Stimulated activated CD8-positive, alpha-beta memory T cell treated with anti-CD3 and anti-CD28 coated beads, Interleukin-4, amount 100 ng/mL, for 1 hour (primary cell): ENCODE measurements at regions not wholly inside any gene's neighbourhood (a gene's known extent, or its start where the extent isn't known, plus 50 kb on each side); places are given as distances from the start of the nearest gene placed in this dataset.
"Not testable (repeated sequence)": the region's sequence is repeated elsewhere in the genome, so short reads cannot be mapped to it uniquely, and the experiment has no call there.

Experiments
- DNase-seq, 2 donors: peaks; one replicate each; pipeline ENCODE4 v3.0.0-alpha.2; 2020; ENCODE audit warnings: low read depth in 2 of 2, low spot score in 1 of 2

DNA sequence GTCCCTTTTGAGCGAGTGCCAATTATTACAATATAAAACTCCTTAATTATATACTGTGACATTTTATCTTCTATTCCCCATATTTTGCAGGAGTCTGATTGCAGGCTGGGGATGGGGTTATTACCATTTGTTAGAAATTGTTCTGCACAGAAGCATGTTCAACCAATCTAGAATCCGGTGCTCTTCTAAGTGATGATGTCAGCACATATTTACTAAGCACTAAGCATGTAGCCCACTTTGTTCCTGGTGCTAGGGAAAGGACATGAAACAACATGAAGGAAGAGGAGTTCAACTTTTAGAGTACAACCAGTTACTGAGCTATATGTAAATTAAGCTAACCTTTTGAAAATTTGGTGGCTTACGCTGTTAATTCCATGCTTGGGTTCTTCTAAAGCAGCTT, 52.8 kb upstream of the IL1RAPL2 start:
- DNase-seq: no peak

DNA sequence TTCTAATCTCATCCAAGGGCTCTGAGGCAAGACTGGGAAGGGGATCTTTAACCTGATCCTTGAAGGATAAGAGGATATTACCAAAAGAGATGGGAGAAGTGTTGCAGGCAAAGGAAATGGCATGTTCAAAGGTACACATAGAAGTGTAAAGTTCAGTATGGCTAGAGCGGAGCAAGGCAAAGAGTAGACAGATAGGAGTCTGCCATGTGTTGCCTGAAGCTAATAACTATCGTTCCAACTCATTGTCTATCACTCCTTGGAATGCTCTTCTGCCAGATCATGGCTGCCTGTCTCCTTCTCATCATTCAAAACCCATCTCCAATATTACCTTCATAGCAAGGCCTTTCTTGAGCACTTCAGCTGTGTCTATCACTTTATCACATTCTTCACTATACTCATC, 55.2 kb upstream of the IL1RAPL2 start:
- no peak for DNase-seq

DNA sequence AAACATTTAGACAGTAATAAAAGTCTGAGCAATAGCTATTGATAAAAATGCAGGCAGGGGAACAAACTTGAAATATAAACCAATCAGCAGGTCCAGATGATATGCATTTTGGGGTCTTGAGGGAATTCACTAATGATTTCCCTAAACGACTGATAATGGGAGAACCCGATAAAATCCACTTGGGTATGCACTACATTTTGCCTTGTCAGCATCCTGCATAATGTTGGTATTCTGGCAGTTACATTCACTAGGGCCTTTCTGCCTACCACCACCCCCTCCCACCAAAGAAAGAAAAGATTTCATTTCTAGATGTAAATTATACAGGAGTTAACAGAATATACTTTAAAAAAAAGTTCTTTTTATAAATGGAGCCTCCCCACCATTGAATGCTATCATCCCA, 63.5 kb upstream of the IL1RAPL2 start:
- no peak for DNase-seq

DNA sequence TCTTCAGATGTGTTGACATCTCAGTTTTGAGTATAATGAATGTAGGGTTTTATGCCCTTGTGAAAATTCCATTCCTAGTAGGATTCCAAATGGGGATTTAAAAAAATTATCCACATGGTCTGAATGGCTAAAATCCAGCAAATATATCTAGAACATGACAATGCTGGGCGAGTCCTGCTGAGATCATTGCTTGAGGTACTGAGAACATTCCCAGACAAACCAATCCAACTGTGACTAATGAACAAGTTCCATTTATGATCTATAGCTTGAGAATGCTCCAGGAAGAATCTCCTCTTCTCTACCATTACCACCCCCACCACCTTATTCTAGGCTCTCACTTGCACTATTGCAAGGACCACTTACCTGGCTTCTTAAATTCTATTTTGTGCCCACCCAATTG, 77.2 kb upstream of the IL1RAPL2 start:
- no peak for DNase-seq

DNA sequence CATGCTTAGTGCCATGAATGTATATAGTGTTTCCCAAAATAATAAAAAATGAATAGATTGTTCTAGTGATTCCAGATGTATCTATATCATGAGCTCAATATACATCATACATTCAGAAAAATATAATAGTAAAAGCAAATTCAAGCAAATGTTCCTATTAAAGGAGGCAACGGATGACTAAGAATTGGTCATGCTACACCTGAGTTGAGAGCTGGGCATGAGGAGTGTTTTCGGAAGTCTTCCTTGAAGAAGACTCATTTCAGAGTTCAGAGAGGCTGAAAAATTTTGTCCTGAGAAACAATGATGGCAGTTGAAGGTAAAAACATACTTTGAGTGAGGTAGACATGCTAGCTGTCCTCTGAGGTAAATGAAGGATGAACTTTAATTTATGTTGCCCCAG, 79.3 kb upstream of the IL1RAPL2 start:
- DNase-seq: no peak

DNA sequence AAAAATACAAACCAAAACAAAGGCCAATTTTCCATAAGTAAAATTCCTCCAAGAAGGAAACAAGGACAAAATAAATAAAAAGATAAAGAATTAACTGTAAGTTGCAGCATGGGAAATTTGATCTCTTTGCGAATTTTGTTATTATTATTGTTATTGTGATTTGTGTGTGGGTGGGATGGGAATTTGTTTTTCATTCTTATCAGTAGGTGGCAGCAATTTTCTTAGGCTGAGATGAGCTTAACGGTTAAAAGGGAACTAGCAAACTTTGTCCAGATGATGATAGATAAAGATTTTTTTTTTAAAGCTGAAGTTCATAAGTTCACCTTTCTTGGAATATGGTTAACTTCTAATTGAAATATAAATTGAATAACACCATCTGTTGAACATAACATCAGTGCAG, 83.2 kb upstream of the IL1RAPL2 start:
- no peak for DNase-seq

DNA sequence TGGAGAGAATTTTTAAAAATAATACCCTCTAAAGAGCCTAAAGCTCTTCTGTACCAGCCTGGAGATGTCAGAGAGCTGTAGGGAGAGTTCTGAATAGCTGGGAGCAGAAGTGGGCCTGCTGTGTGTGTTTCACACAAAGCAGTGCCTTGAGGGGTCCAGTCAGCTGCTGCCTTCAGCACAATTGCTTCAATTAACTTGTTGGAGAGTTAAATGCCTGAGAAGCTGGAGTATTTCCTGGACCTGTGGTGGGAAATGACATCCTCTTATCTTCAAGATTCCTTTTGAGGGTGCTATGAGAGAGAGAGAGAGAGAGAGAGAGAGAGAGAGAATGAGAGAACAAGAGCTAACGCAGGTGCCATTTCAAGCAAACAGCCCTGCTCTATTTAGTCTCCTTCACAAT, 96.2 kb upstream of the IL1RAPL2 start:
- no peak for DNase-seq

DNA sequence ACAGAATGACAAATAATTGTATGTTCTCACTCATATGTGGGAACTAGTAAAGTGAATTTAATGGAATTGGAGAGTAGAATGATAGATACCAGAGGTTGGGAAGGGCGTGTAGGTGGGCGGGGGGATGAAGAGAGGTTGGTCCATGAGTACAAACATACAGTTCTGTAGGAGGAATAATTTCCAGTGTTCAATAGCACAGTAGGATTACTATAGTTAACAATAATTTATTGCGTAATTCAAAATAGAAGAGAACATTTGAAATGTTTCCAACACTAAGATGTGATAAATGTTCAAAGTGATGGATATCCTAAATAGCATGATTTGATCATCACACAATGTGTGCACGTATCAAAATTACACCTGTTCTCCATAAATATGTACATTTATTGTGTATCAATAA, 106.2 kb upstream of the IL1RAPL2 start:
- DNase-seq: no peak

DNA sequence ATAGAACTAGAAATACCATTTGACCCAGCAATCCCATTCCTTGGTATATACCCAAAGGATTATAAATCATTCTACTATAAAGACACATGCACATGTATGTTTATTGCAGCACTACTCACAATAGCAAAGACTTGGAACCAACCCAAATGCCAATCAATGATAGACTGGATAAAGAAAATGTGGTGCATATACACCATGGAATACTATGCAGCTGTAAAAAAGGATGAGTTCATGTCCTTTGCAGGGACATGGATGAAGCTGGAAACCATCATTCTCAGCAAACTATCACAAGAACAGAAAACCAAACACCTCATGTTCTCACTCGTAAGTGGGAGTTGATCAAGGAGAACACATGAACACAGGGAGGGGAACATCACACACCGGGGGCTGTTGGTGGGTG, 108.9 kb upstream of the IL1RAPL2 start:
- not testable (repeated sequence) for DNase-seq

DNA sequence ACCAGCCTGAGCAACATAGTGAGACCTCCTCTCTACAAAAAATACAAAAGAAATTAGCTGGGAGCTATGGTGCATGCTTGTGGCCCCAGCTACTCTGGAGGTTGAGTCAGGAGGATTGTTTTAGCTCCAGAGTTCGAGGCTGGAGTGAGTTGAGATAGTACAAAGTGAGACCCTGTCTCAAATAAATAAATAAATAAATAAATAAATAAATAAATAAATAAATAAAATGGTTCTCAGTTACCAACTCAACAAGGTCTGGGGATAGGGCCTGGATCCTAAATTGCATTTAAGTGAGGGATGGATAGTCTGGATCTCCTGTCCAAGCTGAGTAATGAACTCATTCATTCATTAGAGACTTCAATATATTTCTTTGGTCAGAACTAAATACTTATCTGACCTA, 115.7 kb upstream of the IL1RAPL2 start:
- no peak for DNase-seq

DNA sequence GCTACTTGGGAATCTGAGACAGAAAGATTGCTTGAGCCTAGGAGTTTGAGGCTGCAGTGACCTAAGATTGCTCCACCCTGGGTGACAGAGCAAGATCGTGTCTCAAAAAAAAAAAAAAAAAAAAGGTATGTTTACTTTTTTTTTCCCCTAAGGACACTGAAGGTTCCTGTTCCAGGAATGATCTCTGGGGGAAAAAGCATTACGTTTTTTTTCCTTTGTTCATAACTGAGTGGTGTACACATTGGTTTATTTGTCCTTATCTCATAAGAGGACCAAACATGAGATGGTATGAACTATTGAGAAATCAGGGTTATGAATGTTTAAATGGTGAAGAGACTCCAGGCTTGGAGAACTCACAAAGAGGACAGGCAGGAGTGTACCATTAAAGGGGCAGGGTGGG, 120.4 kb upstream of the IL1RAPL2 start:
- no peak for DNase-seq

DNA sequence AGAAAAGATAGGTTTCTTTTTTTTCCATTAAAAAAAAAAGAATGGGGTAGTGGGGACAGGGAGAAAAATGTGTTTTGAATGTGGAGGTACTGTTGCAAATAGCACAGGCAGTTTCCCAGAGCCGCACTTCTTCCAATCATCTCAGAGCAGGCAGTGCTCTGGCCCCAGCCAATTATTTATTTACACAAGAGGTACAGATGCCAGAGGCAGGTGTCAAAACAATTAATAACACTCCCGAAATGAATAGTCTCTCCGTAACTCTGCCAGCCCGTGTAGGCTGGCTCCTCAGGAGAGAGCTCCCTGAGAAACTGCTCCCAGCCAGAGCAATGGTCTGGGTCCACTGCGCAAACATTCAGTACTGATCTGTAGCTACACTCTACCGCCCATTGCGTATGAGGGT, 130.8 kb upstream of the IL1RAPL2 start:
- DNase-seq: no peak

DNA sequence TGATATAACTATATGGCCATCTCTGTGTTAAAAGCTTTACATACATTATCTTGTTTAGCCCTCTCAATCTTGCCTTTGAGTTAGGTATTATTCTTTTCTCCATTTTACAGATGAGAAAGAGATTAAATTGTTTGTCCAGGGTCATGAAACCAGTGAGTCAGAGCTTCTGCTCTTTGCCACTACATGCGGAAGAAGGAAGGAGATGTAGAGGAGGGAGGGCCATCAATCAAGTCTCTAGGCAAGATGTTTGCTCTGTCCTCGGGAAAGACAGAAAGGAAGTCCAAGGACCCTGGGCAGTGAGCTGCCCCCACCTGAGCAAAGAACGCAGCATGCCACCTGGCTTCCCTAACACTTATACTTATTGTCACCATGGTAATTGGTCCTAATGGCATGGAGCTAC, 133.7 kb upstream of the IL1RAPL2 start:
- no peak for DNase-seq

DNA sequence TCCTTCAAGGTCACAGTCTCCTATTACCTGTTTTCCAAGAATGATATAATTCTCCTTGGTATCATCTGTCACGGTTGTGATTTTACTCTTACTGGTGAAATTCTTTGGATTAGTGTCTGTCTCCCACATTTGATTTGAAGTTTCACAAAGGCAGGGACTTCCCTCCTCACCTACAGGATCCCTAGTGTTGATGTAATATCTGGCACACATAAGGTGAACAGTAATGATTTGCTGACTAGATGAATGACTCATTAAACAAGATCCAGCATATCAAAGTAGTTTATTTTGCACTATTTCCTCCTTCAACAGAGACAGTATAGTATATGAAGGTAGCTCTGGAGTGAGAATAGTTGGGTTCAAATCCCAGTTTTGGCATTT, 135.3 kb upstream of the IL1RAPL2 start:
- no peak for DNase-seq

DNA sequence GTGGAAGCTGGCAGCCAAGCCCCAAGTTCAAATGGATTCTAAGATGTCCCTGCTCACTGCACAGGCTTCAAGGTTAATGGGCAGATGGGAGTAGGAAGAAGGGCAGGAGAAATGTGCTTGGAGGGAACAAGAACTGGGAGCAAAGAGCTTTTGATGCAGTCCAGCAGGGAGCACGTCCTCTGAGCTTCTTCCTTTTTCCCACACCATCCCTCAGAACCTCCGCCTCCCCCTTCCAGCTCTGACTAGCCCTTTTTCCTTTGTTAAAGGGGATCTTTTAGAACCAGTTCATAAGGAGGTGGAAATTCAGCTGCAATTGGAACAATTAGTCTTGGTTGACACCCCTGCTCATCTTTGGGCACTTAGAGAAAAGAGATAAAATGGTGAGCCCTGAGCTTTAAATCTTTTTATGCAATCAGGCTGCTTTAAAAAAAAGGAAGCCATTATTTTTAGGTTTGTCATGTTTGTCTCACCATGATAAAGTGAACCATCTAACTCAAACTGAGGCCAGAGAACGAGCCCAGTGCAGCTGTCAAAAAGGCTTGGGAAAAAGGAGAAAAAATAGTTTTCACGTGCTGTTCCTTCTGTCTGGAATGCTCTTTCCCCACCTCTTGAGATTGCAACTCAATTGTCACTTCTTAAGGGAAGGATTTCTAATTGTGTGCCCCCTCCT, 135.8 kb upstream of the IL1RAPL2 start:
- no peak for DNase-seq

DNA sequence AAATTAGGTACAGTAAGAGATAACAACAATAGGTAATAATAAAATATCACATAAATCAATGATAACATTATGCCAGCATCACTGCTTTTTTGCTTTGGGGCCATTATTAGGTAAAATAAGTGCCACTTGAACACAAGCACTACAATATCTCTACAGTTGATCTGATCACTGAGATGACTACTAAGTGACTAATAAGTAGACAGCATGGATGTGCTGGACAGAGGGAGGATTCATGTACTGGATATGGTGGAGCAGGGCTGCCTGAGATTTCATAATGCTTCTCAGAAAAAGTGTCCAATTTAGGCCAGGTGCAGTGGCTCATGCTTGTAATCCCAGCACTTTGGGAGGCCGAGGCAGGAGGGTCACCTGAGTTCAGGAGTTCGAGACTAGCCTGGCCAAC, 137.8 kb upstream of the IL1RAPL2 start:
- no peak for DNase-seq

DNA sequence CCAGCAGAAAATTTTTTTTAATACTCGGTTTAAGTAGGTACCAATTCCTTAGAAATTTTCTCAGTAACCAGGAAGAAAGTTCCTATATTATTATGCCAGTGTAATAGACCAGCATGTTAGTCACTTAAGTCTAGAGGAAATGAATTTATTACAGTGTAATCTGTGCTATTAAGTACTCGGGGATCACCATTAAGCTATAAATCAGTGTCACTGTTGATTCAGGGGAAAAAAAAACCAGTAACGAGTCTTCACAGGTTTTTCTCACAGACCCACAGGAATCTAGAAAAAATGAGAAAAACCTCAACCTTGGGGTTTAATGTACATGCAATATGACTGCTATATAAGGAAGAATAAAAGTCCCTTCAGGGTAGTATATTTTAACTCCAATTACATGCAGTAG, 138.3 kb upstream of the IL1RAPL2 start:
- no peak for DNase-seq

DNA sequence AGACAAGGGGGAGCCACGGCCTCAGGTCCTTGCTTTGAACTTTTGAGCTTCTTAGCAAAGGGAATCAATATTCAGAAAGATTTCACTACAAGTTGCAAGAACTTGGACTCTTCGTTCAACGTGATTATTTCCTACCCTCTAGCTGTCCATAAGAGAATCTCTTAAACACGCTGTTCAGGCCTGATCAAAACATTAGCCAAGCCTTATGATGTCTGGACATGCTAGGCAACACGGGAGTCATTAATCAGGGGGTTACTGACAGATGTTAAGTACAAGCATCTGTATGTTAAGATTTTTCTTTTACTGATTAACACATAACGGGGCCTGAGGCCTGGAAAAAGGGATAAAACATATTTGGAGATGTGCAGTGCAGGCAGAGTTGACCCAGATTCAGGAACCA, 138.9 kb upstream of the IL1RAPL2 start:
- no peak for DNase-seq

DNA sequence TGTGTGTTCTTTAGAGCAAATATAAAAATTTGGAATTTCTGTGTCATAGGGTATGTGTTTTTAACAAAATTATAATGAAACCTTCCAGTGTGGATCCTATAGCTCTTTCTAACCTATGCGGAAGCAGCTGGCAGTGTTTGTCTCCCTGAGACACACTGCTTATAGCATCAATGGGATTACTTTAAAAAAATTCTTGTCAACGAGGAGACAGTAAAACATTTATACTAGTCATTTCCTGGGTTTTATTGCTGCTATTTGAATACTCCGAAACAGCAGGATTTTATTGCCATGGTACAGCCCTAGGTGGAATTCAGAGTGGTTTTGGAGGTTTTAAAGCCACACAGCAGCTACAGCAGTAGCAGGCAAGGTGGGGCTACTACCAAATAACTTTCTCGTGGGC, 145.1 kb upstream of the IL1RAPL2 start:
- DNase-seq: no peak

DNA sequence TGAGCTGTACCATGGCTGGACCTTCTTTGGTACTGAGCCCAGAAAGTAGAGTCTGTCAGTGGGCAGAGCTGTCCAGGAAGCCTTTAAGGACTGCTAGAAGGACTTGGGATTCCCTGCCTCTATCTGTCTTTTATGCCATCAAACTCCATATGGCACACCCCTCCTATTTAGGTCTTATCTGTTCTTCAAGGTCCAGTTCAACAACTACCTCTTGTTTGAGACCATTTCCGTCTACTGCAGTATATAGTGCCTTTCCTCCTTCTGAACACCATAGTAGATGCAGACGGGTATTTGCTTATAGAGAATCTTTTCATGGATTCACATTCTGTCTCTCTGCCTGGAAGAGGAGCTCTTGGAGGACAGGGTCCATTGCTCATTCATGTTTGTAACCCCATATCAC, 146.1 kb upstream of the IL1RAPL2 start:
- DNase-seq: no peak

DNA sequence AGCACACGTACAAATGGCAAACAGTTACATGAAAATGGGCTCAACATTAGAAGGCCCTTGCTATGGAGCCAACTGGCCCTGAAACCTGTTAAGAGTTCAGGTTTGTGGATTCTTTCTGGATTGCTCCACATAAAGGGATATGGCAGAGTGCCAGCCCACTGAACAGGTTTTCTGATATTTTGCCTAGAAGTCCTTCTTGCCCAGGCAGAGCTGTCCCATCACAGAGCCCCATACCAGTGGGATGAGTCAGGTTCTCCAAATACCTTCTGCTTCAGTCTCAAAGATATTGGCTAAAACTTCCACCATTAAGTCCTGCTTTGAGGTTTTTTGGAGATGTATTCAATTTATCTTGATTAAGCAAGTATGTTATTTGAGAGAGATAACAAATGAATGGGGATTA, 146.8 kb upstream of the IL1RAPL2 start:
- DNase-seq: no peak

DNA sequence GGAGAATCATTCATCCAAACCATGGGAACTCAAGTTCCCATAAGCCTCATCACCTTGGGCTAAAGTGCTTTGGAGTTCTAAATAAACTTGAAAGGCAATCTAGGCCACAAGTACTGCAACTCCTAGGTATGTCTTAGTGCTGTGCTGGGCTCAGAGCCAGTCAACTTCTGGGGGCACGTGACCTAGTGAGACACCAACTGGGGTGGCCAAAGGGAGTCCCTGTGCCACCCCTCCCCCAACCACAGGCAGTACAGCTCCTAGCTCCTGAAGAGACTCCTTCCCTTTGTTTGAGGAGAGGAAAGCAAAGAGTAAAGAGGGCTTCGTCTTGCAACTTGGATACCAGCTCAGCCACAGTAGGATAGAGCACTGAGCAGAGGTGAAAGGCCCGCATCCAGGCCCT, 154.2 kb upstream of the IL1RAPL2 start:
- no peak for DNase-seq

DNA sequence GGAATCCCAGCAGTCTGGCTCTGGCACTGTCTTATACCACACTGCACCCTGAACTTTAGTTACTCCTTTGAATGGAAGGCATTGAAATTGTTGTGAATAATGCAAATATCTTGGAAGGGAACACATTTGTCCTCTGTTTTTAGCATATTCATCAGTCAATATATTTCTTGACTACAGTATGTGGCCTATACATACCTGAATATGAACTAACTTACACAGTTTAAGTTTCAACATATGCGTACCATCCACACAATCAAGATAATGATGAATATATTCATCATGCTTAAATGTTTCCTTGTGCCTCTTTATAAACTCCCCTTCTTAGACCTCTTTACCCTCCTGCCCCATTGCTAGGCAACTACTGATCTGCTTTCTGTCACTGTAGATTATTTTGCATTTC, 145.7 kb upstream of the ESX1 start:
- no peak for DNase-seq

DNA sequence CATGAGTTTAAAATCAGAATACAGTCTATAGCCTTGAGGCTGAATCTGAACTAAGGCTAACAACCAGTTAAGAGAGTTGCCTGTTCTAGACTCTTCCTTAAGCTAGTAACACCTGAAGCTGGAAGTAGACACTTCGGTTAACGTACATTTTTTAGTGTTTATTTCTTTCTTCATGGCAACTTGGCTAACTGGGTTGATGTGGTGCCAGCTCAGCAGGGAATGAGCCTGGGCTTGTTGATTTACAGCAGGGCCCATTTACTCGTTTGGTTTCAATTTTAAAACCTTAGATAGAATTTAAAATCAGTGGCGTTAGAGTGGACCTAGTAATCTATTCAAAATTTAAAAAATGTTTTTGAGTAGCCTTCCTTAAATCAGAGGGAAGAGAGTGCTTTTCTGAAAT, 137.6 kb upstream of the ESX1 start:
- DNase-seq: no peak
